Osteocyte (in vitro differentiated cells): ENCODE measurements at regions not wholly inside any gene's neighbourhood (a gene's known extent, or its start where the extent isn't known, plus 50 kb on each side); places are given as distances from the start of the nearest gene placed in this dataset.

ENCODE experiments used
- DNase-seq: peaks from one replicate; pipeline ENCODE4 v3.0.0; 2021; ENCODE audit warnings: mixed read lengths; ENCODE audit not compliant: unreplicated experiment; ENCODE audit errors: extremely low spot score
- H3K27ac Mint-ChIP-seq: one replicate; pipeline ENCODE4 v1.8.0; 2021; ENCODE audit warnings: mild to moderate bottlenecking, mixed read lengths; ENCODE audit not compliant: unreplicated experiment
- H3K27me3 Mint-ChIP-seq: one replicate; pipeline ENCODE4 v1.8.0; 2021; ENCODE audit warnings: mixed read lengths; ENCODE audit not compliant: unreplicated experiment
- H3K36me3 Mint-ChIP-seq: one replicate; pipeline ENCODE4 v1.8.0; 2021; ENCODE audit warnings: mixed read lengths; ENCODE audit not compliant: unreplicated experiment
- H3K4me1 Mint-ChIP-seq: one replicate; pipeline ENCODE4 v1.8.0; 2021; ENCODE audit warnings: mixed read lengths; ENCODE audit not compliant: unreplicated experiment
- H3K4me3 Mint-ChIP-seq: one replicate; pipeline ENCODE4 v1.8.0; 2021; ENCODE audit warnings: mild to moderate bottlenecking, moderate library complexity, mixed read lengths; ENCODE audit not compliant: unreplicated experiment
- H3K9me3 Mint-ChIP-seq: one replicate; pipeline ENCODE4 v1.8.0; 2021; ENCODE audit warnings: mixed read lengths; ENCODE audit not compliant: unreplicated experiment
- TF ChIP-seq, protein P1 (sequence below): fragments of 200-600 bp; sonication (generic); IDR thresholded peaks from 2 replicates; pipeline ENCODE4 v1.5.0; 2021; ENCODE audit warnings: antibody characterized with exemption, mild to moderate bottlenecking, moderate library complexity

DNA sequence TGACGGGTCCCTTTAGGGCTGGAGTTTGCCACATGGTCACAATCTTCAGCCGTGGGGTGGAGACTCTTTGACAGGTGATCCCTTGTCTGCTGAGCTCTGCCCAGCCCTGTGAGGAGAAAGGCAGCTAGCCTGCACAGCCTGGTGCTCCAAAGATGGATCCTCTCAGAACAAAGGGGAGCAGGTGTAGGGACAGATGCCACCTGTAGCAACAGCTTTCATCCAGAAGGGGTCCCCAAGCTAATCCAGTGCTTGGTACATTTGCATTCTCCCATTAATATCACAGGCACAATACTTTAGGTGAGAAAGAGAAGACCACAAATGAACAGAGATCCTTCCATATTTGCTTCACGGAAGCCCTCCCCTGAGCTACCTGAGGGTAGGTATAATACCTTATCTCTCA, 93.2 kb downstream of the CCDC185 start:
- Mint-ChIP-seq H3K4me3 (no peak overlapping the region), H3K9me3 (peaks cover 3% of the 10 kb centered on the region), H3K36me3 (no peaks in the 10 kb centered on the region), H3K27ac (no peak overlapping the region), H3K27me3 (peaks cover 7% of the 10 kb centered on the region), H3K4me1 (no peaks in the 10 kb centered on the region)
- no peak for DNase-seq
- TF ChIP-seq, protein P1, sequence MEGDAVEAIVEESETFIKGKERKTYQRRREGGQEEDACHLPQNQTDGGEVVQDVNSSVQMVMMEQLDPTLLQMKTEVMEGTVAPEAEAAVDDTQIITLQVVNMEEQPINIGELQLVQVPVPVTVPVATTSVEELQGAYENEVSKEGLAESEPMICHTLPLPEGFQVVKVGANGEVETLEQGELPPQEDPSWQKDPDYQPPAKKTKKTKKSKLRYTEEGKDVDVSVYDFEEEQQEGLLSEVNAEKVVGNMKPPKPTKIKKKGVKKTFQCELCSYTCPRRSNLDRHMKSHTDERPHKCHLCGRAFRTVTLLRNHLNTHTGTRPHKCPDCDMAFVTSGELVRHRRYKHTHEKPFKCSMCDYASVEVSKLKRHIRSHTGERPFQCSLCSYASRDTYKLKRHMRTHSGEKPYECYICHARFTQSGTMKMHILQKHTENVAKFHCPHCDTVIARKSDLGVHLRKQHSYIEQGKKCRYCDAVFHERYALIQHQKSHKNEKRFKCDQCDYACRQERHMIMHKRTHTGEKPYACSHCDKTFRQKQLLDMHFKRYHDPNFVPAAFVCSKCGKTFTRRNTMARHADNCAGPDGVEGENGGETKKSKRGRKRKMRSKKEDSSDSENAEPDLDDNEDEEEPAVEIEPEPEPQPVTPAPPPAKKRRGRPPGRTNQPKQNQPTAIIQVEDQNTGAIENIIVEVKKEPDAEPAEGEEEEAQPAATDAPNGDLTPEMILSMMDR: no peak

DNA sequence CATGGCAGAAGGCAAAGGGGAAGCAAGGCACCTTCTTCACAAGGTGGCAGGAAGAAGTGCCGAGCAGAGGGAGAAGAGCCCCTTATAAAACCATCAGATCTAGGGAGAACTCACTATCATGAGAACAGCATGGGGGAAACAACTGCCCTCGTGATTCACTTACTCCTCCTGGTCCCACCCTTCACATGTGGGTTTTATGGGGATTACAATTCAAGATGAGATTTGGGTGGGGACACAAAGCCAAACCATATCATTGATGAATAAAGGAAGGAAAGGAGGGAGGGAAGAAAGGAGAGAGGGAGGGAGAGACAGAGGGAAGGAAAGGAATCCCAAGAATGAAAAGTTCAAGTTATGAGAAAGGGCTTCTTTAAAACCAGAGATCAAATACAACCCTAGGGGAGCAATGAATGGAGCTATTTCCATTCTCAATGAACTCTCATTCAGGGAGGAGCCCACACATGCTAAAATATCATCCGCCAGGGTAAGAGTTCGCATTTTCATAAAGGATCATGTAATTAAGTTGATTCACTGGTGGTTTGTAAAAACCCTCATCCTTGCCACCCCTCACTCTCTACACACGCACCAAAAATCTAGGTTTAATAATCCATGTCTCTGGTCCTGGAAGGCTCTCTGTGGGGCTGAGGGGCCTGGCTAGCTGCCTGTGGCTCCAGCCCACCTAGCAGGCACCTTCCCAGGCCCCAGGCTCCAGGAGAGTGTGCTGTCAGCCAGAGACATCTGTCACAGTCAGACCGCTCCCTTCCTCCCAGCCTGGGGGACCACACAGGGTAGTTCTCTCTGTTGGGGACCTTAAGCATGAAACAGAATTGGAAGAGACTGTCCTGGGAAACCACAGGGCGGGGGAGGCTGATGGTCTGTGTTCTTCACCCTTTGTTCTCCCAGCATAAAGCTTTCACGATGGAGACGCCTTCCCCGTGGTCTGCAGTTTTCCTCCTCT, 94.0 kb downstream of the CCDC185 start:
- TF ChIP-seq, protein P1: no peak
- H3K4me3 Mint-ChIP-seq: no peak overlapping the region
- no peak for DNase-seq
- no peaks in the 10 kb centered on the region for H3K4me1 Mint-ChIP-seq
- H3K9me3 Mint-ChIP-seq: peaks cover 5% of the 10 kb centered on the region
- H3K36me3 Mint-ChIP-seq: no peaks in the 10 kb centered on the region
- no peak overlapping the region for H3K27ac Mint-ChIP-seq
- H3K27me3 Mint-ChIP-seq: peaks cover 7% of the 10 kb centered on the region

DNA sequence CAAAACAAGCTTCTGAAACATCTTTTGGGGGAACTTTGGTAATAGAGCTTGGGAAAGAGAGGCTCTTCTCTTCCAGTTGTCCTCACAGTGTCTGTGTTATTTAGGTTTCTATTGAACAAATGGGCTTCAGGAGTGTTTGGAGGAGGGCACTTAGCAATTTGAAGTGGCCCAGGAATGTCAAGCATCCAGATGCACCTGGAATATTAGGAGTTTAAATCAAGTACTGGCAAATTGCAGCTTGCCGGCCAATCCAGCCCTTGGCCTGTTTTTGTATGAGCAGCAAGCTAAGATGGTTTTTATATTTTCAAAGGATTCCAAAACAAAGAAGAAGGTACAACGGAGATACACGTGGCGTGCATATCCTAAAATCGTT, 94.7 kb downstream of the CCDC185 start:
- TF ChIP-seq, protein P1: no peak
- H3K27me3 Mint-ChIP-seq: peaks cover 7% of the 10 kb centered on the region
- H3K36me3 Mint-ChIP-seq: no peaks in the 10 kb centered on the region
- H3K4me1 Mint-ChIP-seq: no peaks in the 10 kb centered on the region
- peaks cover 4% of the 10 kb centered on the region for H3K9me3 Mint-ChIP-seq
- H3K4me3 Mint-ChIP-seq: no peak overlapping the region
- no peak overlapping the region for H3K27ac Mint-ChIP-seq
- DNase-seq: no peak

DNA sequence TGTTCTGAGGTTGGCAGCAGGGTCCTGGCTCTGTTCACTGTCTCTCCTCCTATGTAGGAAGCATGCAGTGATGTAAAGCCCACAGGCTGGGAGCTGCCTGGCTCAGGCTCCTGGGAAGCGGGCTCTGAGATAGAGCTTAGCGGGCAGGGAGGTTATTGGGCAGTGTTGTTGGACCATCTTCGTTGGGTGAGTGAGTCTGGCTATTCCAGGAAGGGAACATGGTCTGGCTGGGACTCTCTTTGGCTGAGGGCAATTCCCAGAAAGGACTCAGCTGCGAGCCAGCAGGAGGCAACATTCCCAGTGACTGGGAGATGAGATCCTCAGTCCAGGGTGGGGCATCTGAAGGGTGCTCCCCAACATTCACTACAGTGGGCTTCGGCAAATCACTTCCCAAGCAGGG, 96.2 kb downstream of the CCDC185 start:
- DNase-seq: no peak
- Mint-ChIP-seq H3K9me3 (peaks cover 4% of the 10 kb centered on the region), H3K27me3 (peaks cover 7% of the 10 kb centered on the region), H3K4me1 (no peaks in the 10 kb centered on the region), H3K36me3 (no peaks in the 10 kb centered on the region), H3K4me3 (no peak overlapping the region), H3K27ac (no peak overlapping the region)
- TF ChIP-seq, protein P1: no peak

DNA sequence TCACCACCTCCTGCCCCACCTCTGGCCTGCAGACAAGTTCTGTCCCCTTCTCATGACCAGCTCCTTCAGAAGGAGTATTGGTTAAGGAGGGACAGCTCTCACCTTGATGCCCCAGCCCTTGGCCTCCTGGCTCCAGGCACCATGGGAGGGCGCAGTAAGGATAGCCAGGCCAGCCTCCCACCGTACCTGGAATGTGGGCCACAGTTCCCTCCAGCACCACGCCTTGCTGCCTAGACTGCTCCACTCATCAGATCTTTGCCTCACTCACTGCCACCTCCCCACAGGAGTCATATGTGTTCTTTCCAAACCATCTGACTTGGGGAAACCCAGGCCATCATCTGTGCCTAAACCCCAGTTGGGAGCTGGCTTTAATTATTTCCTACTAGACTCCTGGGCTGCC, 97.0 kb downstream of the CCDC185 start:
- Mint-ChIP-seq H3K27me3 (peaks cover 7% of the 10 kb centered on the region), H3K9me3 (peaks cover 4% of the 10 kb centered on the region), H3K4me3 (no peak overlapping the region), H3K27ac (no peak overlapping the region), H3K4me1 (no peaks in the 10 kb centered on the region), H3K36me3 (no peaks in the 10 kb centered on the region)
- TF ChIP-seq, protein P1: no peak
- no peak for DNase-seq
